NCI-H774 (cell line): ENCODE measurements at regions not wholly inside any gene's neighbourhood (a gene's known extent, or its start where the extent isn't known, plus 50 kb on each side); places are given as distances from the start of the nearest gene placed in this dataset.

Experiments used
- DNase-seq: peaks from one replicate; lab custom pipeline; 2025; lab: John Stamatoyannopoulos, UW

DNA sequence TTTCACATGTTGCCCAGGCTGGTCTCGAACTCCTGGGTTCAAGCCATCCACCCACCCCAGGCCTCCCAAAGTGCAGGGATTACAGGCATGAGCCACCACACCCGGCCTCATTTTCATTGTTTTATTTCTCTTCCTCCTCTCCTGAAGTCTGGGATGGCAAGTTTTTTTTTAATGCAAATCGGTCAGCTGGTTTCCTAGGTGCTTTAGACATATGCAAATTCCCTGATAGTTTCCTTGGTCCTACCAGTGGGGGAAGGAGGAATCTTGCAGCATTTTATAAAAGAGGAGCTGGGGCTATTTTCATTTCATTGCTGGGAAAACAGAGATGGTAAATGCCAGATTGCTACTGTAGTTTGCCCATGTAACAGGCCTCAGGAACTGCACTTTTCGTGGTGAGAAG lies 179.4 kb downstream of the ACTL7B start:
- DNase-seq = no peak

DNA sequence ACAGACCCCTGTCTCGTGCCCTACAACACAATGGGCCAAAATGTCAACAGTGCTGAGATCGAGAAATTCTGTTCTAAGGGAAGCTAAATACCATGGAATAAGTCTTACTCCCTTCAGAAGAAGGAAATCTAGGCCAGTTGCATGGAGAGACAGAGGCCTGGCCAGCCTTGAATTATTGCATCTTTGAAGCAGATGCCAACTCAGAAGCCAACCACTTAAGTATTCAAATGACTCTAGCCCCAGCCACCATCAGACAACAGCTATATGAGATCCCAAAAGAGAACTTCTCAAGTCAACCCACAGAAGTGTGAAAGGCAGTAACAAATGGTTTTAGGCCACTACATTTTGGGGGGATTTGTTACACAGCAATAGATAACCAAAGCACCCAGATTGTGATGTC lies 180.1 kb downstream of the ACTL7B start:
- no peak for DNase-seq

DNA sequence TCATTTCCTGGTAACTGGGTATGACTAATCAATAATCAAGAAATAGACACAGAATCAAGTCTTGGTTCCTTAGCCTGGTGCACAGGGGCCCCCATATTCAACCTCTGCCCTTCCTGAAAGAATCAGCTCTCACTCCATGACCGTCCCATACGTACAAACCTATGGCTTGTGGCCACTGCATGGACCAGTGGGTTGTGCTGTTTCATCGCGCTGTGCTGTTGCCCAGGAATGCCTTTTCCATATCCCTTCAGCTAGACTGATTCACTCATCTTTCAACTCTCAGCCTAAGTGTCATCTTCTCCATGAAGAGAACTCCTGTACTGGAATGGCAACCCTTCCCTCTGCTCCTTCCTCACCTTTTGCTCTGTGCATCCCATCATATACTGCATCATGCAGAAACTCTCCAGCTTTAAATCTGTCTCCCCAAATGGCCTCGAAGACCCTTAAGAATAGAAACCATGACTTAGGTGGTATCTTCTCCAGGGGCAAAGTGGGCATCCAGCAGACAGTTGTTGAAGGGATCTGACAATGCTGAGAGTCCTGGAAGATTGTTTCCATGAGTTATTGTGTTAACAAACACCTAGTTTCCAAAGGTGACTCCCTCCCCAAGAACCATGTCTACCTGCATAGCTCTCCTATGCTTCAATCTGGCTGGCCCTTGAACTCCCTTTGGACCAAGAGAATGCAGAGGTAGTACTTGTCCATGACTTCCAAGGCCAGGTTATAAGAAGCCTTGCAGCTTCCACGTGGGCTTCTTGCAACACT lies 180.8 kb downstream of the ACTL7B start:
- no peak for DNase-seq

GRCh38 chr9:108673386-108673785 lies 182.4 kb downstream of the ACTL7B start:
- DNase-seq = no peak

DNA sequence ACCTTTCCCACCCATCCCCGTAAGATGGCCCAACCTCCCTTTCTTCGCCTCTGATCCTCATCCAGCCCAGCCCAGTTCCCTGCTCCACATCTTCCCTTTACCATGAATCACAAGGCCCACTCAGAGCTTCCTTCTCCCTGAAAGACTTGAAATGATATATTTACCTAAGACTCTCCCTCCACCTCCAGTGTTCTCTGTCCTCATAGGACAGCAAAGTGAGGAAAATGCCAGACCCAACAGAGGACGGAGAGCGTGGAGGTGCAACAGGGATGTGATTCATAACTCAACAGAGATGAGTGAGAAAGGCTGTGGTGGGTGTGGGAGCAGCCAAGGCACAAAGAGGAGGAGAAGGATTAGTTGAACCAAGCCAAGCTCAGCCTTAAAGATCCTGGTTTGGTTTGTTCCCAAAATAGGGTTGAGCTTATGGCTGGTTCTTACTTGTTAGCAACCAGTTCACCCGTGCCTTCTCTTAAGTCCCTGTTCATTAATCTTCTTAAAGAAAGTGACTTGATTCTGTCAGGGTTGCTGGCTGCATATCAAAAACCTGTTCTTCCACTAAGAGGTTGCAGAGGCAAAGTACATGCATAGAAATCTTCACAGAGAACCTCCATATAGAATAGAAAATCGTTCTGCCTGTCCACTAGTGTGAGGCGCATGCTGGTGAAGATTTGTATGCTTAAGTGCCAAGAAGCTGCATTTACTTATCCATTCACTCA lies 183.2 kb downstream of the ACTL7B start:
- DNase-seq = no peak

GRCh38 chr9:108671794-108672193 lies 184.0 kb downstream of the ACTL7B start:
- DNase-seq = no peak

DNA sequence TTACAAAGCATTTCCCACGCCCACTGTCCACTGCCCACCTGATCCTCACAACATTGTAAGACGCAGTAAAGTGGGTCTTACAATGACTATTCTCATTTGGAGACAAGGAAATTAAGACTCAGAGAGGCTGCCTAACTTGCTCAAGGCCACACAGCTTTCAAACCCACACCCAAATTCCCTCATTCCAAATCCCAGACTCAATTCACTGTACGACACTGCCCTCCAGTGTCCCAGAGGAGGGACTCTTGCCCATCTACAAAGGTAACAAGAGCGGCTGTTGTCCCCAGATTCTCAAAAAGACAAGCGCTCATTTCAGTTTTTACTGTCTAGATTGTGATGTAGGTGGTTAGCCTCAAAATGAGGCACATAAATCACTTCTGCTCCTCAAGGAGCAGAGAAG lies 184.6 kb downstream of the ACTL7B start:
- no peak for DNase-seq

- DNase-seq = no peak
Measured at GRCh38 chr9:108668938-108669335, 186.8 kb downstream of the ACTL7B start.

GRCh38 chr9:108668191-108668937 lies 187.4 kb downstream of the ACTL7B start:
- DNase-seq = no peak

DNA sequence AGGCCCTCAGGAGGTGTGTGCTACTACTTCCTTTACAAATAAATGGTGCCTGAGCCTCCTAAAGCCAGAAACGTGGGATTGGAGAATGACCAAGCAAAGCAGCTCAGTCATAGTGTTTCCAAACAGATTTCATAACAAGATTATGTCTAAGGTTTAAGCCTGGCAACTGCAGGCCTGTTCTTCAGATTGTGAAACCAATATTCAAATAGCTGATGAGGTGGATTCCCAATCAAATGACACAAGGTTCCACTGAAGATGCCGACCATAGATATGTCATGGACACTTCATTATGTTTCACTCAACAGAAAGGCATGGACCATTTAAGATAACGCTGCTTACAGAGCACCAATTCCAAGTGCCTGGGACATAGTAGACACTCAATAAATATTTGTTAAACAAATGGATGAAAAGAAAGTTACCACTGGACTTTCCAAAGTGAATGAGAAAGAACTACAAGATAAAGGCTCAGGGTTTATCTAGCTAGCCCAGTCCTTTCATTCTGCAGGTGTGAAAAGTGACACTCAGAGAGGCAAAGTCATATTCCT lies 189.5 kb downstream of the ACTL7B start:
- DNase-seq = no peak

GRCh38 chr9:108665521-108666239 lies 190.1 kb downstream of the ACTL7B start:
- no peak for DNase-seq

GRCh38 chr9:108664309-108665255 lies 191.2 kb downstream of the ACTL7B start:
- no peak for DNase-seq

- DNase-seq = no peak
Measured at GRCh38 chr9:108663422-108663821, 192.4 kb downstream of the ACTL7B start.

GRCh38 chr9:108662956-108663355 lies 192.8 kb downstream of the ACTL7B start:
- DNase-seq = no peak

- no peak for DNase-seq
Measured at GRCh38 chr9:108662091-108662875, 193.5 kb downstream of the ACTL7B start.

DNA sequence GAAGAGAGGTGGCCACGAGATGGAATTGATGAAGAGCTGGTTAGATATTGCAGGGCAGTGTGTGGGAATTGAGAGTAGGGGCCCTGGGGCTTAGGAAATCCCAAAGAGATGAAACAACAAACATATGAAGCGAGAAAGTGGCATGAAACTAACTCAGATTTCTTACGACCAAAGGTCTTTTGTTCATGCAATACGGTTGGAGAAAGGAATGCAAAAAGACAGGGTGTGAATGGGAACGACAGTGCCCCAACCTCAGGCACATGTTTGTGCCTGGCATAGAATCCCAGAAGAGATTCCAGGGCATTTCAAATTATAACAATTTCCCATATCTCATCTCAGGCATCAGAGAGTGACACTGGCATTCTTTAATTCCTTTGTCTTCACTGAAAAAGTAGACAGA lies 199.2 kb downstream of the ACTL7B start:
- no peak for DNase-seq

GRCh38 chr9:108655818-108656217 lies 200.0 kb downstream of the ACTL7B start:
- DNase-seq = no peak

GRCh38 chr9:108654566-108654965 lies 201.2 kb downstream of the ACTL7B start:
- no peak for DNase-seq

- DNase-seq = no peak
Measured at GRCh38 chr9:108652851-108653250, 202.9 kb downstream of the ACTL7B start.

GRCh38 chr9:108650826-108651225 lies 205.0 kb downstream of the ACTL7B start:
- no peak for DNase-seq
